Bronchial epithelial cell (primary cell): ENCODE measurements at regions not wholly inside any gene's neighbourhood (a gene's known extent, or its start where the extent isn't known, plus 50 kb on each side); places are given as distances from the start of the nearest gene placed in this dataset.

Experiments used
- DNase-seq: peaks from one replicate; pipeline ENCODE4 v3.0.0-alpha.2; 2010; ENCODE audit warnings: low read depth
- FAIRE-seq: peaks from 2 replicates; lab custom pipeline; 2011; peaks lifted over from hg19 to GRCh38; lab: Jason Lieb, UNC
- H3K27me3 ChIP-seq: 2 replicates; pipeline ENCODE4 v1.5.1; 2011; ENCODE audit warnings: low read length; ENCODE audit not compliant: control insufficient read depth, insufficient read depth
- H3K36me3 ChIP-seq: 2 replicates; pipeline ENCODE4 v1.5.1; 2011; ENCODE audit warnings: low read length; ENCODE audit not compliant: control insufficient read depth, insufficient read depth
- H3K4me3 ChIP-seq: 2 replicates; pipeline ENCODE4 v1.5.1; 2011; ENCODE audit warnings: mild to moderate bottlenecking, low read depth, low read length, control low read depth
- CTCF ChIP-seq: IDR thresholded peaks from 2 replicates; pipeline ENCODE4 v1.5.1; 2011; ENCODE audit warnings: mild to moderate bottlenecking, moderate library complexity, low read length, control low read depth, inconsistent platforms; ENCODE audit not compliant: insufficient read depth, severe bottlenecking

- H3K36me3 ChIP-seq: no peaks in the 10 kb centered on the region
- no peaks in the 10 kb centered on the region for H3K27me3 ChIP-seq
- no peak for DNase-seq
- TF ChIP-seq CTCF: no peak
- H3K4me3 ChIP-seq: no peak overlapping the region
- FAIRE-seq: no peak
These were observed 555.3 kb downstream of the NUF2 start for GRCh38 chr1:163877016-163877415.

DNA sequence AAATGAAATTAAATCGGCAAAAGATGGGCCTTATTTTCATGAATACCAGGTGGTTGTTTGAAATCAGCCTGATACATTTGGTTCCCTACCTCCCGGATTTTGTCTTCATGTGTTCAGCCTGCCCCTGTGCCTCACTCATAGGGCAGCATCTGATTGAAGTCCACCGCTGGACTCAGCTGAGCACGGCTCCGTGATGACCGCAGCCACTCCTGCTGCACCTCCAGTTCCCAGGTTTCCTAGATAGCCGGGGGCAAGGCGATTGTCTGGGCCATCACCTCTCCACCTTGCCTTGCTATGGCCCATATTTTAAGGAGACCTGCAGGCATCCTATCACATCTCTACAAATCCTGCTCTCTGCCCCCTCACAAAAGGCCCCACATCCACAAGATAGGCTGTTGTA lies 563.8 kb downstream of the NUF2 start:
- no peak for DNase-seq
- no peaks in the 10 kb centered on the region for H3K36me3 ChIP-seq
- no peak for TF ChIP-seq CTCF
- no peak overlapping the region for H3K4me3 ChIP-seq
- no peaks in the 10 kb centered on the region for H3K27me3 ChIP-seq
- FAIRE-seq: peak; percentile 18

DNA sequence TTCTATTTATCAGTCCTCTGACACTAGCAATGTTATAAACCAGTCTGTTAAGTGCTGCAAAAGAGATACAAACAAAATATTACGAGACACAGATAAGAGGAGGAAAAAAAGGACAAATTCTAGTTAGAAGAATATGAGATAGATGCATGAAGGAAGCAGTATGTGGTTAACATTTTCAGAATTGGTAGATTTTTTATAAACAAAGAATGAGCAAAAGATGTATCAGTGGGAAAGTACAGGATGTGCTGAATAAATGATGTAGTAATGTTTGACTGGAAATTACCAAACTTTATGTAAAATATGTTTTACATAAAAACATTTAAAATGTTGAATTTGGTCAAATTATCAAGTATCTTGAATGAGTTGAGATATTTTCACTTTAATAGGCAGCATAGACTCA lies 574.2 kb downstream of the NUF2 start:
- no peak for FAIRE-seq
- no peak overlapping the region for H3K4me3 ChIP-seq
- TF ChIP-seq CTCF: no peak
- no peak for DNase-seq
- no peaks in the 10 kb centered on the region for H3K27me3 ChIP-seq
- no peaks in the 10 kb centered on the region for H3K36me3 ChIP-seq

DNA sequence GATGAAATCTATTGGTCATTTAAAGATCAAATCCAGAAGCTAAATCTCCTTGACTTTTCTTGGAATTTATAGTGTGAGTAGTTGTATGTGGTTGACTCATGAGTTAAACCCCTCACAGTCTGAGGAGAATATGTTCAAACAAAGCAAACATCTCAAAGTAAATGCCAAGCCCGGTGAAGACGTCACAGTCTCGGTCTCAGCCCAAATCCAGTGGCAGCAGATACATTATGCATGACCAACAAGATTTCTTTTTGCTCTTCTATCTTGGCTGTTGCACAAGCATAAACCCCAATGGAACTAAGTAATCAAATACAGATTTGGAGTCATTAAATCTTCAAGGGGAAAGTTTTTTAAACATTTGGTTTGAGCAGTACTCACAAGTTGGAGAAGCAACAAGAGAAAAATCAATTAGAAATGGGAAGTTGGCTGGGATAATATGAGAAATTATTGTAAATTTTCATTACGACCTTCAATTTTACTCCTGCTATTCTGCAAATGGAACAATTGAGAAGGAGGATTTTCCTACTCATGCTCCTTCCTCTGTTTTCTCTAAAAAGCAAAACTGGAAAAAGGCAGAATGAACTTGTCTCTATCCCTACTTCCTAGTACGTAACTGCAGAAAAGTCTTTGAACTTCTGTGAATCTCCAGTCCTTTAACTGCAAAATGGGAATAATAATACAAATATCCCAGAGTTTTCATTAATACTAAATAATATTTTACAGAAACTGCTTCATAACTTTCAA lies 575.8 kb downstream of the NUF2 start:
- DNase-seq (no peak), FAIRE-seq (no peak)
- Histone ChIP-seq H3K27me3 (no peaks in the 10 kb centered on the region), H3K36me3 (no peaks in the 10 kb centered on the region), H3K4me3 (no peak overlapping the region)
- no peak for TF ChIP-seq CTCF

GRCh38 chr1:163906283-163906682 lies 584.5 kb downstream of the NUF2 start:
- no peak for DNase-seq
- H3K27me3 ChIP-seq: no peaks in the 10 kb centered on the region
- TF ChIP-seq CTCF: no peak
- no peak for FAIRE-seq
- no peak overlapping the region for H3K4me3 ChIP-seq
- no peaks in the 10 kb centered on the region for H3K36me3 ChIP-seq
